Right forelimb (tissue), 1 donor: ENCODE measurements at regions not wholly inside any gene's neighbourhood (a gene's known extent, or its start where the extent isn't known, plus 50 kb on each side); places are given as distances from the start of the nearest gene placed in this dataset.
"Not testable (repeated sequence)": the region's sequence is repeated elsewhere in the genome, so short reads cannot be mapped to it uniquely, and the experiment has no call there.

Source experiments
- DNase-seq: peaks from one replicate; pipeline ENCODE4 v3.0.0-alpha.2; 2018

GRCh38 chr5:58198330-58198729 is 261.6 kb downstream of the PLK2 start:
- DNase-seq, result no peak

DNA sequence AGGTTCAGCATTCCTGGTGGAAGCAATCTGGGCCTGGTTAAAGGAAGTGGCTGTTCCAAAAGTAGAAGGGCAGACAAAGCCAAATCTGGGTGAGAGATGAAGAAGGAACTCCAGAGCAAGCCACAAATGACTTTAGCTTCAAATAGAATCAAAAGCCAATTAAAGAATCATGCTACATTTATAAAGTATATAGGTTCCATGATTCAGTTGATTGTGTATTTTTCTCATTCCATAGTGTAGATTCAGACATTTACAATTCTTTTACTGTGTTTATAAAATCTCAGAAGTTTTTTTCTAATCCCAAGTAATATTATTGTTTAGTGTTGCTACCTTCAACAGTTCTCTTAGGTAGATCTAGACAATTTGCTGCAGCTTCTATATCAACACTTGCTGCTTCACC is 262.0 kb downstream of the PLK2 start:
- no peak for DNase-seq

- DNase-seq, result no peak
Observed at GRCh38 chr5:58191443-58191842, 268.4 kb downstream of the PLK2 start.

GRCh38 chr5:58188262-58188651 is 271.6 kb downstream of the PLK2 start:
- no peak for DNase-seq

GRCh38 chr5:58187432-58188261 is 272.2 kb downstream of the PLK2 start:
- no peak for DNase-seq

DNA sequence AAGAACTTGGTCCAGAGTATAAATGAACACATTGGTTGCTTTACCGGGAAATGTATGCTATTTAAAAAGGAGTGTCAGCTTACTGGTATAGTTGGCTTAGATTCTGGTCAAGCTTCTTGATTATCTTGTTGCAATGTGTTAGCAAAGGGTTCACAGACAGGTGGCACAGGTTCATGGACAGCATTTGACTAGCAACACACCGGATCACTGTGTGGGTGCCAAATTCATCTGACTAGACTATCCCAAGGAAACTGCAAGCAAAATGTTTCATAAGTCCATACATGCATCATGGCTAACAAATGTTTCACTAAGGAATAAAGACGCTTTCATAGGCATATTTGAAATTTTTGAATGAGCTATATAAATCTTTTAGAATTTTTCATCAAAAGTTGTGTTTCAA is 274.1 kb downstream of the PLK2 start:
- no peak for DNase-seq

- DNase-seq, result no peak
Observed at GRCh38 chr5:58185397-58185796, 274.5 kb downstream of the PLK2 start.

- no peak for DNase-seq
Observed at GRCh38 chr5:58184910-58185309, 275.0 kb downstream of the PLK2 start.

DNA sequence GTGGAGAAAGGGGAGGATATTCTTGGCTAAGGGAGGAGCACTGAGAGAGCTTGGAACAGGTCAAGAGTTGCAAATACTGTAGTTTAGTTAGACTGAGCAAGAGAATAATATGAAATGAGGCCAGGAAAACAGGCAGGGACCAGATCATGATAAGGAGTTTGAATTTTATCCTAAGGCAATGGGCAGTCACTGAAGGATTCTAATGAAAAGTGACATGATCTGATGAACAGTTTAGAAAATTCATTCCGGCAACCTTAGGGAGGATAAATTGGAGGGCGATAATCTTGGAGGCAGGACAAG is 276.1 kb downstream of the PLK2 start:
- DNase-seq, result no peak

- DNase-seq, result no peak
Observed at GRCh38 chr5:58183078-58183785, 276.7 kb downstream of the PLK2 start.

- DNase-seq, result no peak
Observed at GRCh38 chr5:58182287-58182841, 277.5 kb downstream of the PLK2 start.

DNA sequence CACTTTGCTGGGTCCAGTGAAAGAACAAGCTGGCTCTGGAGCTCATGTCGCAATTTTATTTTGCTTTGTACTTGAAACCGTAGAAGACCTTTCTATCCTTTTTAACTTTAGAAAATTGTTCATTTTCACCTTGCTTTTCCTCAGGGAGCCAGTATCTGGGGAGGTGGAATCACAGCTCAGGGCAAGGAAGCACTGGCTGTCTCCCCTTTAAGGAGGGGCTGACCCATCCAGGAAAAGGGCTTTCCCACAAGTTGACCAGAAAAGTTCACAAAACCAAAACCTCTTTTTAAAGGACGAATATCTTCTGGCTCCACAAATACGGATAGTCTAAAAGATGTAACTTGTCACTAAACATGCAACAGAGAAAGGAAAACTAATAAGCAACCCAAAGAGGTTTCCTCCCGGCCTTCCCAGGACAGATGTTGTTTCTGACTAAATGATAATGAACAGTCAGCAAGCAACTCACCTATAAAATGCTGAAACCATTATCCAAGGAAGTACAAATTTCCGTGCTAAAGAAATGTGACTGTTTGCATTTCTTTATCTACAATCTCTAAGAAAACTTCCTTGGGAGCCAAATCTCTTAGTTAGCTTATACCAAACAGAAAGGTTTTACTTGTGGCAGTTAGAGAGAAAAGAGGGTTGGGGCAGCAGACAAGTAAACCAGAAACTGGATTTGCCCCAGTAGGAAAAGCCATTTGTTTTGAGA is 278.2 kb downstream of the PLK2 start:
- DNase-seq, result no peak

- DNase-seq, result no peak
Observed at GRCh38 chr5:58172946-58173345, 286.9 kb downstream of the PLK2 start.

DNA sequence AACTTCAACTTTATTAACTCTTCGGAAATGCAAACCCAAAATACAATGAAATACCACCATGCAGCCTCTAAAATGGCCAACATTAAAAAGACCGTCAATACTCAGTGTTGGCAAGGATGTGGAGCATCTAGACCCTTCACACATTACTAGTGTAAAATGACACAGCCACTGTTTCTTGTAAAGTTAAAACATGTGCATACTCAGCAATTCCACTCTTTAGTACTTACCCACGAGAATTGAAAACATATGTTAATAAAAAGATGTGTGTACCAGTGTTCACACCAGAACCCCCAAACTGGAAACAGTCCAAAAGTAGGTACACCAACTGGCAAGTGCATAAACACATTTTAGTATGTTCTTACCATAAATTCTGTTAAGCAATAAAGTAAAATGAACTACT is 294.7 kb downstream of the PLK2 start:
- DNase-seq, result no peak

GRCh38 chr5:58161889-58162288 is 298.0 kb downstream of the PLK2 start:
- not testable (repeated sequence) for DNase-seq

- peak; percentile 62 for DNase-seq
Observed at GRCh38 chr5:58156973-58157701, 302.7 kb downstream of the PLK2 start.

GRCh38 chr5:58156361-58156760 is 303.5 kb downstream of the PLK2 start:
- no peak for DNase-seq

GRCh38 chr5:58153255-58153654 is 306.6 kb downstream of the PLK2 start:
- no peak for DNase-seq

- no peak for DNase-seq
Observed at GRCh38 chr5:58151414-58151813, 308.5 kb downstream of the PLK2 start.

DNA sequence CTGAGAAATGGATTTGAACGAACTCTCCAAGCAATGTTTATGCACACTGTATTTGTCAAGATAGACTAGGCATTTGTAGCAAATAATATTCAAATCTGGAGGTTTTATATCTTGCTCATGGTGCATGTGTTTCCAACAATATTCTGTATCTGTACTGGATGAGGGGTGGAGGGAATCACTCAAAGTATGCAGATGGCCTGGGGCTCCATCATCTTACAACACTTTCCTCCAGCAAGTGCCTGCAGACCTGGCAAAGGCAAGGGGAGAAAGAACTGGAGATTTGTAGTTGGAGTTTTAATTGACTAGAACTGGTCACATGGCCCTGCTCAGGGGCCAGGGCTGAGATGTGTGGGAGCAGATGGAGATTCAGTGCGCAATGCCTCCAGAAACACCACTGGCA is 309.0 kb downstream of the PLK2 start:
- DNase-seq, result no peak

DNA sequence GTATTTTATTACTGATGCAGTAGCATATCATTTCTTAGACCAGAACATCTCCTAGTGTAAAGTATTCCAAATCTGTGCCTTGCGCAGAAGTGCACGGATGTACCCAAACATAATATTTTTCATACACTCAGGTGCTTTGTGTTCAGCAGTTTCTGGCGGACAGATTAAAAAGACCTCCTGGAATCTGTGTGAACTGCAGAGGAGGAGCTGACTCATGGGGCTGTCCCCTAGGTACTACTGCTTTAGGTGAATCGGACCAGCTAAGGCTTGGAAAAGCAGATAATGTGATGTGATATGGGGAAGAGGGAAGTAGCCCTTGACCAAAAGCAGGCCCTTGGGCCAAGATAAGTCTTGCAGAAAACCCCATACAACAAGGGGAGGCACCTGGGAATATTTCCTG is 310.1 kb downstream of the PLK2 start:
- DNase-seq, result no peak

DNA sequence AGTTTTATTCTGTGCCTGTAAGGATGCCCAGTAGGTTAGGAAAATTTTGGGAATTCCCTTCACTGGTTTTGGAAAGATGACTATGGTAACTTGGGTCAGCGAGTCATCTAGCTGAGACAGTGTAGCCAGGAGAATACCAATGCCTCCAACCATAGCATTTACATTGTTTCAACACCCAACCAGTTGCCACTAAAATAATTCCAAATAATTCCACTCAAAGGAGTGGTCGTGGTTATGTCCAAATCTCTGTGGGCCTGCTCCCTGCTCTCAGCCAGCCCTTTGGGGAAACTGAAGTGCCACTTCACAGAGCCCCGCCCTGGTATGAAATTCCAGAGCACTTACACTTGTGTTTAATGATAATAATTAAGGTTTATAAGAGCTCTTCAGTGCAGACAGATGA is 310.5 kb downstream of the PLK2 start:
- no peak for DNase-seq

DNA sequence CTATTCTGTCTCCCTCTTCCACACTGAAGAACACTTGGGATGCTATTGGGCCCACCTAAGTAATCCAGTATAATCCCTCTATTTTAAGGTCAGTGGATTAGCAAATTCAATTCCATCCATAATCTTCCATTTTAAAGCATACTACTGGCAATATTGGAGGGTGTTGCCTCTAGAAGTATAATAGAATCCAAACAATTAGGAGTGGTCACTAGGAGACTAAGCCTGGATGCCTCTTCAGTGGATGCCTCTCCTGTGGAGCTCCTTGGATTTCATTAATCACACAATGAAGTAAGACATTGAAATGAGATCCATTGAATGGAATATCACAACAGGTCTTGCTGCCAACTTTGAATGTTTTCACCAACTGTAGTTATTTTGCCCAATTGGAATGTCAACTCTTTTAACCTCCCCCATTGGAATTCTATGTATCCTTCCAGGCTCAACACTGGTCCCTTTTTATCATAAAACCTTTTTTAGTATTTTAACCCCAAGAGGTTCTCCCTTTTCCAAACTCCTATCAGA is 311.6 kb downstream of the PLK2 start:
- no peak for DNase-seq
